ENCODE measurements at regions not wholly inside any gene's neighbourhood (a gene's known extent, or its start where the extent isn't known, plus 50 kb on each side); places are given as distances from the start of the nearest gene placed in this dataset.

- no peak overlapping the region for H3K4me3 ChIP-seq (ENCODE audit: low read depth, low read length)
- no peak for DNase-seq (ENCODE audit: low read depth)
- TF ChIP-seq, protein P1, sequence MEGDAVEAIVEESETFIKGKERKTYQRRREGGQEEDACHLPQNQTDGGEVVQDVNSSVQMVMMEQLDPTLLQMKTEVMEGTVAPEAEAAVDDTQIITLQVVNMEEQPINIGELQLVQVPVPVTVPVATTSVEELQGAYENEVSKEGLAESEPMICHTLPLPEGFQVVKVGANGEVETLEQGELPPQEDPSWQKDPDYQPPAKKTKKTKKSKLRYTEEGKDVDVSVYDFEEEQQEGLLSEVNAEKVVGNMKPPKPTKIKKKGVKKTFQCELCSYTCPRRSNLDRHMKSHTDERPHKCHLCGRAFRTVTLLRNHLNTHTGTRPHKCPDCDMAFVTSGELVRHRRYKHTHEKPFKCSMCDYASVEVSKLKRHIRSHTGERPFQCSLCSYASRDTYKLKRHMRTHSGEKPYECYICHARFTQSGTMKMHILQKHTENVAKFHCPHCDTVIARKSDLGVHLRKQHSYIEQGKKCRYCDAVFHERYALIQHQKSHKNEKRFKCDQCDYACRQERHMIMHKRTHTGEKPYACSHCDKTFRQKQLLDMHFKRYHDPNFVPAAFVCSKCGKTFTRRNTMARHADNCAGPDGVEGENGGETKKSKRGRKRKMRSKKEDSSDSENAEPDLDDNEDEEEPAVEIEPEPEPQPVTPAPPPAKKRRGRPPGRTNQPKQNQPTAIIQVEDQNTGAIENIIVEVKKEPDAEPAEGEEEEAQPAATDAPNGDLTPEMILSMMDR (IDR thresholded peaks at IDR 0.05; ENCODE audit: control insufficient read depth, extremely low read depth, insufficient read depth): no peak
Measured at GRCh38 chr2:223652902-223653301, 50.7 kb upstream of the SCG2 start.

DNA sequence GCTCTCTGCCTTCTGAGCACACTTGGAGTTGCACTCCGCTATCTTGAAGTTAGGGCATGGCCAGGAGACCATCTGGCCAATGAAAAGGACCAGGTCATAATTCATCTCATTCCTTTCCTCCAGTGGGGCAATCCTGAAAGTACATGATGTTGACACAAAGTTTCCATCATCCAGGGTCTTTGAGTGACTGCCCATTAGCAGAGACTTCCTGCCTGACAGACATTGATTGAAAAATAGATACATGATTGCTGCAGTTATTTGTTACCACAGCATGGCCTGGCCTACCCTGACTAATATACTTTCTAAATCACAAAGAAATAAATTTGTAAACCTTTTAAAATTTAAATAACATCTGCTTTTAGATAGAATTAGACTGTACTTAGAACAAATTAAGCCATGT lies 50.0 kb upstream of the SCG2 start:
- H3K4me3 ChIP-seq (ENCODE audit: low read depth, low read length): no peak overlapping the region
- TF ChIP-seq, protein P1 (IDR thresholded peaks at IDR 0.05; ENCODE audit: control insufficient read depth, extremely low read depth, insufficient read depth): no peak
- no peak for DNase-seq (ENCODE audit: low read depth)
